HepG2 (cell line): ENCODE measurements at regions not wholly inside any gene's neighbourhood (a gene's known extent, or its start where the extent isn't known, plus 50 kb on each side); places are given as distances from the start of the nearest gene placed in this dataset.

Source experiments
- CEBPG ChIP-seq: IDR thresholded peaks from 2 replicates; pipeline ENCODE4 v1.6.1; 2016
- CTCF ChIP-seq: sonication (generic); formaldehyde crosslinking; IDR thresholded peaks from 2 replicates; pipeline ENCODE4 v1.5.0; 2020; ENCODE audit warnings: mild to moderate bottlenecking, missing genetic modification reagents, moderate library complexity
- ERF ChIP-seq: IDR thresholded peaks from 2 replicates; pipeline ENCODE4 v1.6.1; 2018; ENCODE audit warnings: missing biosample characterization, missing genetic modification reagents
- KLF6 ChIP-seq: IDR thresholded peaks from 2 replicates; pipeline ENCODE4 v1.8.0; 2016; ENCODE audit warnings: missing biosample characterization, missing genetic modification reagents
- MAX ChIP-seq: IDR thresholded peaks from 2 replicates; pipeline ENCODE4 v1.6.1; 2012; ENCODE audit warnings: inconsistent platforms
- MAZ ChIP-seq, 2 experiments: sonication (generic) in 1 of 2; formaldehyde crosslinking in 1 of 2; IDR thresholded peaks; 2 replicates each; pipeline versions ENCODE4 v1.5.0 to v1.6.1; 2012 to 2020; ENCODE audit warnings: low read depth in 2 of 2, mild to moderate bottlenecking in 2 of 2, borderline replicate concordance in 1 of 2, improper control_type of control experiment in 1 of 2, low read length in 1 of 2, missing genetic modification reagents in 1 of 2, moderate library complexity in 1 of 2
- RFX5 ChIP-seq: IDR thresholded peaks from 2 replicates; pipeline ENCODE4 v1.6.1; 2011; ENCODE audit warnings: low read depth, low read length, improper control_type of control experiment
- ZBTB14 ChIP-seq: sonication (generic); formaldehyde crosslinking; IDR thresholded peaks from 2 replicates; pipeline ENCODE4 v1.4.0; 2020; ENCODE audit warnings: missing genetic modification reagents
- ZBTB33 ChIP-seq: sonication (generic); formaldehyde crosslinking; IDR thresholded peaks from 2 replicates; pipeline ENCODE4 v1.4.0; 2020; ENCODE audit warnings: missing genetic modification reagents
- TF ChIP-seq, protein P1 (sequence below): IDR thresholded peaks from 2 replicates; pipeline ENCODE4 v1.6.1; 2016; ENCODE audit warnings: mild to moderate bottlenecking
- TF ChIP-seq, protein P2 (sequence below): sonication (generic); formaldehyde crosslinking; IDR thresholded peaks from 2 replicates; pipeline ENCODE4 v1.4.0; 2020; ENCODE audit warnings: missing genetic modification reagents

DNA sequence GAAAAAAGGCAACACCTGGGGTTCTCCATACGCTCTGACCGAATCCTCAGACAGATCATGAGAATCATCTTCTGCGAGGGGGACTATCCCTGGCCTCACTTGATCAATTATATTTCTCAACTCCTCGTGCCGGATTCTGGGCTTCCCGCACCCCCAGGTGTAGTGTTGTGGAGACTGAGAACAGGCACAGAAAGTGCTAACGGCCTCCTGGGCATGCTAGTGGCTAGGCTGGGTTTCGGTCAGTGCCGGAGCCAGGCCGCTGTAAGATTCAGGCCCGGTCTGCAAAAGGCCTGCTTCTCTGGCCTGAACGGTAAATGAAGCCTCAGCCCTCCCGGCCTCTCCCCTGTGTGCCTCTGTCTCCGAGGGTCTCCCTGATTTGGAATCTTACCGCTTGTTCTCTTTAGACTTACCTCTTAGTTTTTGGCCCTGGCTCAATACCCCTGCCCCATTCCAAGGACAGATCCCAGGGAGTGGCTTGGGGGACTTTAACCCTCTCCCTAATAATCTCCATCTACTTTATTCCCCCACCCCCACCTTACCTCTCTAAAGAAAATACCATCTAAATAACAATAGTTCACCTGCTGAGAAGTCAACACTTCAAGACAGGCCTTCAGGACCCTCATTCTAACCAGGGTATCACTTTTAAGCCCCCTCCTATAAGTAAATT, 79.0 kb upstream of the MEDAG start:
- TF ChIP-seq ERF (CRISPR knock-in tag) (no peak), KLF6 (CRISPR knock-in tag) (no peak), ZBTB33 (no peak), CEBPG (CRISPR knock-in tag) (no peak), CTCF (CRISPR knock-in tag) (no peak), RFX5 (no peak), MAZ (IDR thresholded peaks at IDR 0.05; ENCODE audit: borderline replicate concordance, low read depth, low read length) (no peak), MAZ (CRISPR knock-in tag; IDR thresholded peaks at IDR 0.05; ENCODE audit: low read depth) (no peak), ZBTB14 (CRISPR knock-in tag) (no peak), MAX (no peak)
- TF ChIP-seq, protein P1, sequence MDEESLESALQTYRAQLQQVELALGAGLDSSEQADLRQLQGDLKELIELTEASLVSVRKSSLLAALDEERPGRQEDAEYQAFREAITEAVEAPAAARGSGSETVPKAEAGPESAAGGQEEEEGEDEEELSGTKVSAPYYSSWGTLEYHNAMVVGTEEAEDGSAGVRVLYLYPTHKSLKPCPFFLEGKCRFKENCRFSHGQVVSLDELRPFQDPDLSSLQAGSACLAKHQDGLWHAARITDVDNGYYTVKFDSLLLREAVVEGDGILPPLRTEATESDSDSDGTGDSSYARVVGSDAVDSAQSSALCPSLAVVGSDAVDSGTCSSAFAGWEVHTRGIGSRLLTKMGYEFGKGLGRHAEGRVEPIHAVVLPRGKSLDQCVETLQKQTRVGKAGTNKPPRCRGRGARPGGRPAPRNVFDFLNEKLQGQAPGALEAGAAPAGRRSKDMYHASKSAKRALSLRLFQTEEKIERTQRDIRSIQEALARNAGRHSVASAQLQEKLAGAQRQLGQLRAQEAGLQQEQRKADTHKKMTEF (CRISPR knock-in tag): no peak
- TF ChIP-seq, protein P2, sequence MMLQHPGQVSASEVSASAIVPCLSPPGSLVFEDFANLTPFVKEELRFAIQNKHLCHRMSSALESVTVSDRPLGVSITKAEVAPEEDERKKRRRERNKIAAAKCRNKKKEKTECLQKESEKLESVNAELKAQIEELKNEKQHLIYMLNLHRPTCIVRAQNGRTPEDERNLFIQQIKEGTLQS (CRISPR knock-in tag): no peak
